SK-N-SH treated with all-trans-retinoic acid at 6 μM for 48 hours (cell line): ENCODE measurements at regions not wholly inside any gene's neighbourhood (a gene's known extent, or its start where the extent isn't known, plus 50 kb on each side); places are given as distances from the start of the nearest gene placed in this dataset.

Experiments
- PATZ1 ChIP-seq: fragments of 250-450 bp; sonication (Bioruptor Pico); IDR thresholded peaks from 2 replicates; pipeline ENCODE4 v1.8.0; 2020; ENCODE audit warnings: mild to moderate bottlenecking, moderate library complexity, borderline replicate concordance
- ZC3H10 ChIP-seq: fragments of 250-450 bp; sonication (Bioruptor Pico); IDR thresholded peaks from 2 replicates; pipeline ENCODE4 v1.5.1; 2021; ENCODE audit warnings: mild to moderate bottlenecking, moderate library complexity

GRCh38 chr9:87120610-87121009 is 173.3 kb upstream of the GAS1 start:
- no peak for TF ChIP-seq ZC3H10 (CRISPR knock-in tag)
- no peak for TF ChIP-seq PATZ1 (CRISPR knock-in tag)
